Esophagus squamous epithelium (tissue), 4 donors: ENCODE measurements at regions not wholly inside any gene's neighbourhood (a gene's known extent, or its start where the extent isn't known, plus 50 kb on each side); places are given as distances from the start of the nearest gene placed in this dataset.

Experiments used
- CTCF ChIP-seq, 6 experiments: fragments of 450-650 bp in 4 of 6; fragments of 200-600 bp in 2 of 6; sonication (generic) in 2 of 6; IDR thresholded peaks; one replicate each; pipeline ENCODE4 v1.5.1; 2016 to 2019; ENCODE audit warnings: antibody characterized with exemption in 6 of 6, mild to moderate bottlenecking in 4 of 6, moderate library complexity in 4 of 6
- POLR2A ChIP-seq, 4 donors: fragments of 450-650 bp; IDR thresholded peaks; one replicate each; pipeline ENCODE4 v1.6.1; 2017; ENCODE audit warnings: antibody characterized with exemption in 4 of 4, mild to moderate bottlenecking in 4 of 4, moderate library complexity in 3 of 4

DNA sequence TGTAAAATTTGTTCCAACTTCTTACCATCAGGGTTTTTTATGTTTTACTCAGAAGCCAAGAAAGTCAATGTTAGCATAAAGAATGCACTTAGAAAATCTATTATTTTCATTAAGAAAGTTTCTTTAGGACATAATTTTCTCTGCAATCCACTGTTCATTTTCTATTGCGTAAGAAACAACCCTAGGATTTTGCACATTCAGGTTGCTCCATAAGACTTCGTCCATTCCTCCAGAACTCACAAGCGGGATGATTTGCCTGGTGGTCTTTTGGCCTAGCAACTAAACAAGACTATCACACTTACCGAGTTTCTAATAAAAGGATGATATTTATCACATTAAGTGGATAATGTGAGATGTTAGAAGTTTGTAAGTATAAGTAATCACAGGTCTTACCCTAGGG lies 376.3 kb upstream of the INTU start:
- no peak for TF ChIP-seq POLR2A (IDR thresholded peaks at IDR 0.05)
- no peak for TF ChIP-seq CTCF (IDR thresholded peaks at IDR 0.05)
